ENCODE measurements at regions not wholly inside any gene's neighbourhood (a gene's known extent, or its start where the extent isn't known, plus 50 kb on each side); places are given as distances from the start of the nearest gene placed in this dataset.

DNA sequence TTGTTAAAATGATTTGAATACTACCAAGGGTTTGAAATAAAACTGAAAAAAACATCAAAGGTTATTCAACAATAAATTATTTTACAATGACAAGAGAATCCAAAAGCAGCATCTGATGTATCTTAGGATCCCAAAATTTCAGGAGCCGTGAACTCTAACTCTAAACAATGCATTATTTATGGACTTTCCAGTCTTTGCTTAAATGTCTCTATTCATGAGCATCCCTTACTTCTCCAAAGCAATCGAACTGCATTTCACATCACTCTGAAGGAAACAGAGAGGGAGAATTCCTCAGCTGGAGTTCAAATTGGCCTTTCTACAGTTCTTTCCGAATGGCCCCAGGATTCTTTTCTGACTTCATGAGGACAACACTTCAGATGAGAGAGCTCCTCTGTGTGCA is 229.1 kb downstream of the CBLN4 start:
- Histone ChIP-seq H3K4me3 (ENCODE audit: low read depth, low read length) (no peak overlapping the region), H3K36me3 (ENCODE audit: control insufficient read depth, insufficient read depth, low read length) (no peaks in the 10 kb centered on the region), H3K9me3 (peaks cover 5% of the 10 kb centered on the region; the same call in 1 of the 2 replicates), H3K4me1 (no peaks in the 10 kb centered on the region), H3K27me3 (replicated peaks; ENCODE audit: control insufficient read depth, insufficient read depth, low read length) (no peaks in the 10 kb centered on the region)
- TF ChIP-seq, protein P1, sequence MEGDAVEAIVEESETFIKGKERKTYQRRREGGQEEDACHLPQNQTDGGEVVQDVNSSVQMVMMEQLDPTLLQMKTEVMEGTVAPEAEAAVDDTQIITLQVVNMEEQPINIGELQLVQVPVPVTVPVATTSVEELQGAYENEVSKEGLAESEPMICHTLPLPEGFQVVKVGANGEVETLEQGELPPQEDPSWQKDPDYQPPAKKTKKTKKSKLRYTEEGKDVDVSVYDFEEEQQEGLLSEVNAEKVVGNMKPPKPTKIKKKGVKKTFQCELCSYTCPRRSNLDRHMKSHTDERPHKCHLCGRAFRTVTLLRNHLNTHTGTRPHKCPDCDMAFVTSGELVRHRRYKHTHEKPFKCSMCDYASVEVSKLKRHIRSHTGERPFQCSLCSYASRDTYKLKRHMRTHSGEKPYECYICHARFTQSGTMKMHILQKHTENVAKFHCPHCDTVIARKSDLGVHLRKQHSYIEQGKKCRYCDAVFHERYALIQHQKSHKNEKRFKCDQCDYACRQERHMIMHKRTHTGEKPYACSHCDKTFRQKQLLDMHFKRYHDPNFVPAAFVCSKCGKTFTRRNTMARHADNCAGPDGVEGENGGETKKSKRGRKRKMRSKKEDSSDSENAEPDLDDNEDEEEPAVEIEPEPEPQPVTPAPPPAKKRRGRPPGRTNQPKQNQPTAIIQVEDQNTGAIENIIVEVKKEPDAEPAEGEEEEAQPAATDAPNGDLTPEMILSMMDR (IDR thresholded peaks at IDR 0.05; ENCODE audit: insufficient read depth in 1 of 2, low read depth in 1 of 2, low read length in 1 of 2, severe bottlenecking in 1 of 2, unreplicated experiment in 1 of 2), result no peak
- Mint-ChIP-seq H3K36me3 (ENCODE audit: insufficient read depth, unreplicated experiment) (no peaks in the 10 kb centered on the region), H3K9me3 (ENCODE audit: unreplicated experiment) (no peaks in the 10 kb centered on the region), H3K4me3 (ENCODE audit: unreplicated experiment) (no peak overlapping the region), H3K27ac (ENCODE audit: unreplicated experiment) (no peak overlapping the region), H3K4me1 (ENCODE audit: low read depth, unreplicated experiment) (no peaks in the 10 kb centered on the region), H3K27me3 (ENCODE audit: insufficient read depth, unreplicated experiment) (peaks cover 3% of the 10 kb centered on the region)
- ChIA-PET POLR2A (no interaction called here), CTCF (no interaction called here)
- BruUV-seq (replicated peaks), result no TSS peak
- DNase-seq, result no peak
- intact Hi-C loops (cut with micrococcal nuclease; ENCODE audit: unreplicated experiment), result no loop called here

DNA sequence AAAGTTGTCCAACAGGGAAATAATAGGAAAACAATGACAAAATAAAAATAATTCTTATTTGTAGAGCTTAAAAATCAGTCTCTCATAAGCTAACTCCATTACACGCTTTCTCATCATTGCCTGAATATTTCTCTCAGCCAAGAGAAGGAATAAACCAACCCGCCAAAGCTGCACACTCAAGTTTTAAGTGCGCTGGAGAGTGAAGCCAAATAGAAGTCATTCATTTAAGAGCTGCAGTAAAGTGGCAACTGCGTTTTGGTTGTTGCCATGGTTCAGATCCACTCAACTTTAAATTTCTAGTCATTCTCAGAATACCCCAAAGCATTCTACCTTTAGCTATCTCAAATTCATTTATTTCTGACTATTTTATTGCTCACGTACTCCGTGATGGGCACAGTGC is 230.7 kb downstream of the CBLN4 start:
- Mint-ChIP-seq H3K4me1 (ENCODE audit: low read depth, unreplicated experiment) (no peaks in the 10 kb centered on the region), H3K36me3 (ENCODE audit: insufficient read depth, unreplicated experiment) (no peaks in the 10 kb centered on the region), H3K27ac (ENCODE audit: unreplicated experiment) (no peak overlapping the region), H3K27me3 (ENCODE audit: insufficient read depth, unreplicated experiment) (peaks cover 3% of the 10 kb centered on the region), H3K4me3 (ENCODE audit: unreplicated experiment) (no peak overlapping the region), H3K9me3 (ENCODE audit: unreplicated experiment) (no peaks in the 10 kb centered on the region)
- no peak for DNase-seq
- Histone ChIP-seq H3K36me3 (ENCODE audit: control insufficient read depth, insufficient read depth, low read length) (no peaks in the 10 kb centered on the region), H3K4me1 (no peaks in the 10 kb centered on the region), H3K27me3 (replicated peaks; ENCODE audit: control insufficient read depth, insufficient read depth, low read length) (no peaks in the 10 kb centered on the region), H3K9me3 (peaks cover 5% of the 10 kb centered on the region; the same call in 1 of the 2 replicates), H3K4me3 (ENCODE audit: low read depth, low read length) (no peak overlapping the region)
- CTCF ChIA-PET, result no interaction called here
- intact Hi-C loops (cut with micrococcal nuclease; ENCODE audit: unreplicated experiment), result no loop called here
- TF ChIP-seq, protein P1 (IDR thresholded peaks at IDR 0.05; ENCODE audit: insufficient read depth in 1 of 2, low read depth in 1 of 2, low read length in 1 of 2, severe bottlenecking in 1 of 2, unreplicated experiment in 1 of 2), result no peak
- BruUV-seq (replicated peaks), result no TSS peak
- POLR2A ChIA-PET, result no interaction called here

DNA sequence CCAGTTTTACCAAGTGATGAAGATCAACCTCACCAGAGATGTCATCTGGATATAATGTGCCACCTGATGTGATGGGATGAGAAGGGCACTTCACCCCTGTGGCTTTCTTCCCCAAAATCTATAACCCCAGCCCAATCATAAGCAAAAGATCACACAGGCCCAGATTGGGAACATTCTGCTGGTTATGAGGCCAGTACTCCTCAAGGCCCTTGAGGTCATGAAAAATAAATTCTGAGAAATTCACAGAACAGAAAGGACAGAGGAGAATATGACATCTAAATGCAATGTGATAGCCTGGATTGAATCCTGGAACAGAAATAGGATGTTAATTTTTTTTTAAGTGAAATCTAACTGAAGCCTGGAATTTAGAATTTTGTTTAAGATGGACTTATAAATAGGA is 243.5 kb downstream of the CBLN4 start:
- CTCF ChIA-PET, result no interaction called here

More for the DNA sequence above, 243.5 kb downstream of the CBLN4 start:
- Histone ChIP-seq H3K4me3 (ENCODE audit: low read depth, low read length) (no peak overlapping the region), H3K36me3 (ENCODE audit: control insufficient read depth, insufficient read depth, low read length) (no peaks in the 10 kb centered on the region), H3K9me3 (peaks cover 18% of the 10 kb centered on the region), H3K27me3 (replicated peaks; ENCODE audit: control insufficient read depth, insufficient read depth, low read length) (no peaks in the 10 kb centered on the region), H3K4me1 (no peaks in the 10 kb centered on the region)
- BruUV-seq (replicated peaks), result no TSS peak
- DNase-seq, result no peak
- Mint-ChIP-seq H3K9me3 (ENCODE audit: unreplicated experiment) (peaks cover 49% of the 10 kb centered on the region), H3K4me1 (ENCODE audit: low read depth, unreplicated experiment) (no peaks in the 10 kb centered on the region), H3K27me3 (ENCODE audit: insufficient read depth, unreplicated experiment) (no peaks in the 10 kb centered on the region), H3K27ac (ENCODE audit: unreplicated experiment) (no peak overlapping the region), H3K36me3 (ENCODE audit: insufficient read depth, unreplicated experiment) (peaks cover 5% of the 10 kb centered on the region), H3K4me3 (ENCODE audit: unreplicated experiment) (no peak overlapping the region)
- intact Hi-C loops (cut with micrococcal nuclease; ENCODE audit: unreplicated experiment), result no loop called here
- TF ChIP-seq, protein P1 (IDR thresholded peaks at IDR 0.05; ENCODE audit: insufficient read depth in 1 of 2, low read depth in 1 of 2, low read length in 1 of 2, severe bottlenecking in 1 of 2, unreplicated experiment in 1 of 2), result no peak
- POLR2A ChIA-PET, result no interaction called here

Data from Caco-2 (cell line).